NCI-H345 treated with DMSO at 0.1 percent for 48 hours (cell line): ENCODE measurements at regions not wholly inside any gene's neighbourhood (a gene's known extent, or its start where the extent isn't known, plus 50 kb on each side); places are given as distances from the start of the nearest gene placed in this dataset.

Source experiments
- DNase-seq: peaks from one replicate; lab custom pipeline; 2025; ENCODE audit not compliant: unreplicated experiment; lab: John Stamatoyannopoulos, UW

- DNase-seq = no peak
These were observed 140.6 kb upstream of the STC2 start for GRCh38 chr5:173468821-173469251.

- no peak for DNase-seq
These were observed 138.0 kb upstream of the STC2 start for GRCh38 chr5:173466227-173466626.

- DNase-seq = no peak
These were observed 136.6 kb upstream of the STC2 start for GRCh38 chr5:173464813-173465212.

GRCh38 chr5:173463207-173463606, 135.0 kb upstream of the STC2 start:
- no peak for DNase-seq

- DNase-seq = no peak
These were observed 130.8 kb upstream of the STC2 start for GRCh38 chr5:173458828-173459609.

GRCh38 chr5:173457482-173457881, 129.3 kb upstream of the STC2 start:
- DNase-seq = no peak

GRCh38 chr5:173456751-173457171, 128.5 kb upstream of the STC2 start:
- no peak for DNase-seq

GRCh38 chr5:173456181-173456580, 128.0 kb upstream of the STC2 start:
- no peak for DNase-seq

GRCh38 chr5:173455599-173455957, 127.4 kb upstream of the STC2 start:
- no peak for DNase-seq

GRCh38 chr5:173454736-173455598, 126.8 kb upstream of the STC2 start:
- DNase-seq = no peak

GRCh38 chr5:173454361-173454735, 126.1 kb upstream of the STC2 start:
- DNase-seq = no peak

- no peak for DNase-seq
These were observed 125.0 kb upstream of the STC2 start for GRCh38 chr5:173453167-173453566.

GRCh38 chr5:173452119-173452905, 124.1 kb upstream of the STC2 start:
- DNase-seq = no peak

- no peak for DNase-seq
These were observed 123.4 kb upstream of the STC2 start for GRCh38 chr5:173451651-173452050.

GRCh38 chr5:173451031-173451430, 122.8 kb upstream of the STC2 start:
- no peak for DNase-seq

GRCh38 chr5:173450188-173450587, 122.0 kb upstream of the STC2 start:
- no peak for DNase-seq

- DNase-seq = no peak
These were observed 120.6 kb upstream of the STC2 start for GRCh38 chr5:173448856-173449255.

- no peak for DNase-seq
These were observed 115.8 kb upstream of the STC2 start for GRCh38 chr5:173443971-173444370.

GRCh38 chr5:173441053-173441628, 112.9 kb upstream of the STC2 start:
- no peak for DNase-seq

GRCh38 chr5:173438951-173439350, 110.7 kb upstream of the STC2 start:
- DNase-seq = no peak

- no peak for DNase-seq
These were observed 107.2 kb upstream of the STC2 start for GRCh38 chr5:173435447-173435846.
